WTC11 (cell line): ENCODE measurements at regions not wholly inside any gene's neighbourhood (a gene's known extent, or its start where the extent isn't known, plus 50 kb on each side); places are given as distances from the start of the nearest gene placed in this dataset.

Experiments used
- ATAC-seq: fragments of 200-7000 bp; cut with Tn5 transposase; 2 replicates; pipeline ENCODE4 v1.10.0; 2021; ENCODE audit warnings: mild to moderate bottlenecking, moderate library complexity
- CTCF ChIA-PET: fragments of 300-600 bp; sonication (Branson Sonifier 250); formaldehyde crosslinking; loops from one replicate; lab custom pipeline; 2021; ENCODE audit warnings: antibody characterized with exemption; lab: Charles Lee
- POLR2A ChIA-PET: fragments of 350-600 bp; sonication (Branson Sonifier 250); formaldehyde crosslinking; loops from one replicate; lab custom pipeline; 2021; ENCODE audit warnings: antibody characterized with exemption; lab: Charles Lee
- DNase-seq: peaks from one replicate; pipeline ENCODE4 v3.0.0; 2021; ENCODE audit warnings: low spot score
- H3K27ac Mint-ChIP-seq: 2 replicates; pipeline ENCODE4 v1.8.0; 2021; ENCODE audit warnings: mixed read lengths
- H3K27me3 Mint-ChIP-seq: 2 replicates; pipeline ENCODE4 v1.8.0; 2021; ENCODE audit warnings: low read depth, mild to moderate bottlenecking, moderate library complexity, mixed read lengths
- H3K36me3 Mint-ChIP-seq: 2 replicates; pipeline ENCODE4 v1.8.0; 2021; ENCODE audit warnings: mixed read lengths
- H3K4me1 Mint-ChIP-seq: 2 replicates; pipeline ENCODE4 v1.8.0; 2022; ENCODE audit warnings: mixed read lengths
- H3K4me3 Mint-ChIP-seq: 2 replicates; pipeline ENCODE4 v1.8.0; 2021; ENCODE audit warnings: mild to moderate bottlenecking, moderate library complexity, mixed read lengths
- H3K9me3 Mint-ChIP-seq: 2 replicates; pipeline ENCODE4 v1.8.0; 2021; ENCODE audit warnings: mixed read lengths
- ATF1 ChIP-seq: sonication (generic); formaldehyde crosslinking; IDR thresholded peaks from 2 replicates; pipeline ENCODE4 v1.8.1; 2023; ENCODE audit warnings: mild to moderate bottlenecking, moderate library complexity, missing genetic modification reagents
- ATF2 ChIP-seq: sonication (generic); formaldehyde crosslinking; IDR thresholded peaks from 2 replicates; pipeline ENCODE4 v1.8.1; 2022; ENCODE audit warnings: low read depth, missing genetic modification reagents, borderline replicate concordance
- CREB1 ChIP-seq: sonication (generic); formaldehyde crosslinking; IDR thresholded peaks from 2 replicates; pipeline ENCODE4 v1.8.0; 2023; ENCODE audit warnings: mild to moderate bottlenecking, missing genetic modification reagents
- E2F1 ChIP-seq: sonication (generic); formaldehyde crosslinking; IDR thresholded peaks from 2 replicates; pipeline ENCODE4 v1.8.0; 2022; ENCODE audit warnings: mild to moderate bottlenecking, missing genetic modification reagents
- E2F5 ChIP-seq: sonication (generic); formaldehyde crosslinking; IDR thresholded peaks from 2 replicates; pipeline ENCODE4 v1.8.1; 2022; ENCODE audit warnings: mild to moderate bottlenecking, moderate library complexity, missing genetic modification reagents
- GTF2I ChIP-seq: fragments of 250-450 bp; sonication (Bioruptor Pico); conservative IDR thresholded peaks from 2 replicates; pipeline ENCODE4 v1.4.0; 2021; ENCODE audit warnings: mild to moderate bottlenecking
- HMGA2 ChIP-seq: fragments of 250-450 bp; sonication (Bioruptor Pico); IDR thresholded peaks from 2 replicates; pipeline ENCODE4 v1.4.0; 2021; ENCODE audit warnings: mild to moderate bottlenecking, moderate library complexity
- JUN ChIP-seq: sonication (generic); formaldehyde crosslinking; IDR thresholded peaks from 2 replicates; pipeline ENCODE4 v1.8.0; 2023; ENCODE audit warnings: mild to moderate bottlenecking, missing genetic modification reagents
- MXD4 ChIP-seq: fragments of 250-450 bp; sonication (Bioruptor Pico); IDR thresholded peaks from 2 replicates; pipeline ENCODE4 v1.8.0; 2021; ENCODE audit warnings: mild to moderate bottlenecking, moderate library complexity, borderline replicate concordance
- MYBL2 ChIP-seq: sonication (generic); formaldehyde crosslinking; IDR thresholded peaks from 2 replicates; pipeline ENCODE4 v1.8.1; 2023; ENCODE audit warnings: mild to moderate bottlenecking, moderate library complexity, missing genetic modification reagents
- NFE2L1 ChIP-seq: sonication (generic); formaldehyde crosslinking; IDR thresholded peaks from 2 replicates; pipeline ENCODE4 v1.8.1; 2023; ENCODE audit warnings: missing genetic modification reagents
- NR2C2 ChIP-seq: sonication (generic); formaldehyde crosslinking; IDR thresholded peaks from 2 replicates; pipeline ENCODE4 v1.8.0; 2022; ENCODE audit warnings: mild to moderate bottlenecking, missing genetic modification reagents
- PRRX2 ChIP-seq: fragments of 250-450 bp; sonication (Bioruptor Pico); IDR thresholded peaks from 2 replicates; pipeline ENCODE4 v1.8.0; 2021; ENCODE audit warnings: mild to moderate bottlenecking
- SMAD4 ChIP-seq: sonication (generic); formaldehyde crosslinking; IDR thresholded peaks from 2 replicates; pipeline ENCODE4 v1.8.0; 2022; ENCODE audit warnings: mild to moderate bottlenecking, missing genetic modification reagents
- SP1 ChIP-seq: sonication (generic); formaldehyde crosslinking; conservative IDR thresholded peaks from 2 replicates; pipeline ENCODE4 v1.8.1; 2022; ENCODE audit warnings: missing genetic modification reagents
- TP53 ChIP-seq: sonication (generic); formaldehyde crosslinking; IDR thresholded peaks from 2 replicates; pipeline ENCODE4 v1.8.1; 2023; ENCODE audit warnings: mild to moderate bottlenecking, missing genetic modification reagents
- ZNF121 ChIP-seq: sonication (generic); formaldehyde crosslinking; IDR thresholded peaks from 2 replicates; pipeline ENCODE4 v1.8.0; 2023; ENCODE audit warnings: missing genetic modification reagents
- ZNF138 ChIP-seq: sonication (generic); formaldehyde crosslinking; conservative IDR thresholded peaks from 2 replicates; pipeline ENCODE4 v1.8.1; 2022; ENCODE audit warnings: mild to moderate bottlenecking, moderate library complexity, missing genetic modification reagents
- ZNF219 ChIP-seq: sonication (generic); formaldehyde crosslinking; IDR thresholded peaks from 2 replicates; pipeline ENCODE4 v1.8.0; 2023; ENCODE audit warnings: missing genetic modification reagents, mild to moderate bottlenecking, borderline replicate concordance
- ZNF396 ChIP-seq: fragments of 250-450 bp; sonication (Bioruptor Pico); IDR thresholded peaks from 2 replicates; pipeline ENCODE4 v1.8.0; 2021; ENCODE audit warnings: mild to moderate bottlenecking, moderate library complexity, borderline replicate concordance
- TF ChIP-seq, protein P1 (sequence below): fragments of 250-450 bp; sonication (Bioruptor Pico); conservative IDR thresholded peaks from 2 replicates; pipeline ENCODE4 v1.9.0; 2021; ENCODE audit warnings: mild to moderate bottlenecking
- TF ChIP-seq, protein P2 (sequence below): fragments of 250-450 bp; sonication (Bioruptor Pico); IDR thresholded peaks from 2 replicates; pipeline ENCODE4 v1.9.0; 2021; ENCODE audit warnings: moderate library complexity, mild to moderate bottlenecking, inconsistent platforms, borderline replicate concordance
- TF ChIP-seq, protein P3 (sequence below): sonication (generic); formaldehyde crosslinking; IDR thresholded peaks from 2 replicates; pipeline ENCODE4 v1.8.1; 2022; ENCODE audit warnings: missing genetic modification reagents, borderline replicate concordance

DNA sequence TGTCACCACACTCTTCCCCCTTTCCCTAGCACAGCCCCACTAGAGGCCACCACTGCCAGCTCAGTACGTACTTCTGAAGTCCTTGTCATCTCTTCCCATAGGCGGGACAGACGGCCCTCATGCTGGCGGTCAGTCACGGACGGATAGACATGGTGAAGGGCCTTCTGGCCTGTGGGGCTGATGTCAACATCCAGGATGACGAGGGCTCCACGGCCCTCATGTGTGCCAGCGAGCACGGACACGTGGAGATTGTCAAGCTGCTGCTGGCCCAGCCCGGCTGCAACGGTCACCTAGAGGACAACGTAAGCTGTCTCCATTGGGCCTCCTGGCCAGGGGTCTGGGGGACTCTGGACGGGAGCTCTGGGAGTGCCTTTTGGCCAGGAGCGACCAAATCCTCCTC lies 99.4 kb upstream of the DMRT1 start (continued):
- TF ChIP-seq, protein P1, sequence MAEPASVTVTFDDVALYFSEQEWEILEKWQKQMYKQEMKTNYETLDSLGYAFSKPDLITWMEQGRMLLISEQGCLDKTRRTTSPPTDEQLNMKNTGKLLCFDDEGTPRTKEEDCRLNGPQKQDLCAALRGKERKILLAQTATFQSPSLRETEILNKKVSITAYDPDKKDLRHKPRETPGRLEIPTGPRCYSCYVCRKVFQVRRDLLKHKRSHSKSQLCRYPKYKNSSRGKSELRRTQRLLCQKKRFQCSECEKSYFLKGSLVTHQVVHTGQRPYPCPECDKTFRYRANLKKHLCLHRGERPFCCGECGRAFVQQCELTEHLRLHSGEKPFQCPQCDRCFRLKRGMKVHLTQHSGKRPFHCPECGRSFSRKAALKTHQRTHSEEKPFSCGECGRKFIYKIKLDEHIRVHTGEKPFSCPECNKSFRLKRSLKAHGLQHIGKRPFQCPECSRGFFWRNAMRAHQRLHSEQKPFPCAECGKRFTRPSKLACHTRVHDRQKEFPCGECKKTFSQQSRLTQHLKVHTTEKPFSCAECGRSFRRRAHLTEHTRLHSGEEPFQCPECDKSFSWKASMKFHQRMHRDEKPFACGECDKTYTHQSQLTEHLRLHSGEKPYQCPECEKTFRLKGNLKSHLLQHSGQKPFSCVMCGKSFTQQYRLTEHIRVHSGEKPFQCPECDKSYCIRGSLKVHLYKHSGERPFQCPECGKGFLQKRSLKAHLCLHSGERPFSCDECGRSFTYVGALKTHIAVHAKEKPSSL (CRISPR knock-in tag) = no peak
- TF ChIP-seq NFE2L1 (CRISPR knock-in tag) = no peak
- TF ChIP-seq, all 79 proteins: peak for 0

- Mint-ChIP-seq H3K4me1 (peaks cover 16% of the 10 kb centered on the region), H3K4me3 (no peak overlapping the region), H3K36me3 (peaks cover 67% of the 10 kb centered on the region), H3K9me3 (no peaks in the 10 kb centered on the region), H3K27ac (no peak overlapping the region), H3K27me3 (no peaks in the 10 kb centered on the region)
- no peak for DNase-seq
- CTCF ChIA-PET = no interaction called here
- no peak for TF ChIP-seq HMGA2 (CRISPR knock-in tag)
- TF ChIP-seq E2F1 (CRISPR knock-in tag) = no peak
- no peak for TF ChIP-seq CREB1 (CRISPR knock-in tag)
- TF ChIP-seq JUN (CRISPR knock-in tag) = no peak
- no peak for TF ChIP-seq TP53
- TF ChIP-seq E2F5 (CRISPR knock-in tag) = no peak
- TF ChIP-seq SP1 (CRISPR knock-in tag) = no peak
- no peak for TF ChIP-seq ATF2 (CRISPR knock-in tag)
- no peak for TF ChIP-seq ZNF138
- TF ChIP-seq SMAD4 = no peak
- no peak for TF ChIP-seq MXD4 (CRISPR knock-in tag)
- TF ChIP-seq PRRX2 = no peak
- POLR2A ChIA-PET = no interaction called here
- ATAC-seq = no peak
These were observed 98.4 kb upstream of the DMRT1 start for GRCh38 chr9:742914-743589.

DNA sequence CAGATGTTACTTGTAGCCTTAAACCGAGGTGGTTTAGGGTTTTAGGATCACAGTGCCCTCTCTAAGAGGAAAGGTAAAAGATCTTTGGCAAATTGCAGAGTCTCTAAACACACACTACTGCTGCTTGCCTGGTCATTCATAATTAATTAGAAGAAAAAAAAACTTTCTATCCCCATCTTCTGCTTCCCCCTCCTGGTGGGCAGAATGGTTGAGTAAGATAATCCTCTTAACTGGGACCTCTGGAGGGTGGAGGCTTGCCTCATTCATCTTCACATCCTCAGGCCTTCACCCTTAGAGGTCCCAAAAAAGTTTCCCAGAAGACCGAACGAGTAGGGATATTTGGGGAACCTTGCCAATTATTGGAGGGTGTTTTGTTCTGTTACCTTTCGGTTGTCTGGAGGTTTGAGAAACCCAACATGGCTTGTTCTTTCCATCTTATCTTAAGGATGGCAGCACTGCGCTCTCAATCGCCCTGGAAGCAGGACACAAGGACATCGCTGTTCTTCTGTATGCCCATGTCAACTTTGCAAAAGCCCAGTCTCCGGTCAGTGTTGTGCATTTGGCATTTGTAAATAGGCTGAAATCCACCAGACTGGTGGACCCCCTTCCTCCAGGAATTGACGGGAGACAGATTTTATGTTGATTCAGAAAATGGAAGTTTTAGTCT lies 97.3 kb upstream of the DMRT1 start:
- ChIA-PET CTCF (interaction anchor here (1.7 kb wide), 1 partner anchor 13 kb away, joined by 6 read pairs; no protein-coding TSS in a partner anchor), POLR2A (interaction anchor here (0.7 kb wide), 1 partner anchor 13 kb away, joined by 3 read pairs; no protein-coding TSS in a partner anchor)
- Mint-ChIP-seq H3K36me3 (peaks cover 58% of the 10 kb centered on the region), H3K27me3 (no peaks in the 10 kb centered on the region), H3K27ac (no peak overlapping the region), H3K9me3 (no peaks in the 10 kb centered on the region), H3K4me1 (peaks cover 16% of the 10 kb centered on the region), H3K4me3 (no peak overlapping the region)
- ATAC-seq = no peak
- no peak for DNase-seq
- TF ChIP-seq HMGA2 (CRISPR knock-in tag) (no peak), GTF2I (CRISPR knock-in tag) (no peak), SP1 (CRISPR knock-in tag) (no peak), MYBL2 (no peak), ATF1 (CRISPR knock-in tag) (no peak), NR2C2 (CRISPR knock-in tag) (no peak), ZNF121 (CRISPR knock-in tag) (no peak), ZNF396 (no peak), ZNF219 (no peak)
- TF ChIP-seq, protein P2, sequence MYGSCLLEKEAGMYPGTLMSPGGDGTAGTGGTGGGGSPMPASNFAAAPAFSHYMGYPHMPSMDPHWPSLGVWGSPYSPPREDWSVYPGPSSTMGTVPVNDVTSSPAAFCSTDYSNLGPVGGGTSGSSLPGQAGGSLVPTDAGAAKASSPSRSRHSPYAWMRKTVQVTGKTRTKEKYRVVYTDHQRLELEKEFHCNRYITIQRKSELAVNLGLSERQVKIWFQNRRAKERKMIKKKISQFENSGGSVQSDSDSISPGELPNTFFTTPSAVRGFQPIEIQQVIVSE (CRISPR knock-in tag) = no peak
- TF ChIP-seq, protein P3, sequence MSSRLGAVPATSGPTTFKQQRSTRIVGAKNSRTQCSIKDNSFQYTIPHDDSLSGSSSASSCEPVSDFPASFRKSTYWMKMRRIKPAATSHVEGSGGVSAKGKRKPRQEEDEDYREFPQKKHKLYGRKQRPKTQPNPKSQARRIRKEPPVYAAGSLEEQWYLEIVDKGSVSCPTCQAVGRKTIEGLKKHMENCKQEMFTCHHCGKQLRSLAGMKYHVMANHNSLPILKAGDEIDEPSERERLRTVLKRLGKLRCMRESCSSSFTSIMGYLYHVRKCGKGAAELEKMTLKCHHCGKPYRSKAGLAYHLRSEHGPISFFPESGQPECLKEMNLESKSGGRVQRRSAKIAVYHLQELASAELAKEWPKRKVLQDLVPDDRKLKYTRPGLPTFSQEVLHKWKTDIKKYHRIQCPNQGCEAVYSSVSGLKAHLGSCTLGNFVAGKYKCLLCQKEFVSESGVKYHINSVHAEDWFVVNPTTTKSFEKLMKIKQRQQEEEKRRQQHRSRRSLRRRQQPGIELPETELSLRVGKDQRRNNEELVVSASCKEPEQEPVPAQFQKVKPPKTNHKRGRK (CRISPR knock-in tag) = no peak
- TF ChIP-seq, protein P1 (CRISPR knock-in tag) = no peak
